ENCODE measurements at regions not wholly inside any gene's neighbourhood (a gene's known extent, or its start where the extent isn't known, plus 50 kb on each side); places are given as distances from the start of the nearest gene placed in this dataset.

- TF ChIP-seq CTCF (optimal IDR thresholded peaks at IDR 0.05 in 1 of 3, IDR thresholded peaks at IDR 0.05 in 1 of 3, conservative IDR thresholded peaks at IDR 0.05 in 1 of 3; ENCODE audit: extremely low read depth in 1 of 3, insufficient read depth in 2 of 3, low read length in 3 of 3): no peak
- TF ChIP-seq EZH2 (IDR thresholded peaks at IDR 0.05; ENCODE audit: low read length): no peak
Measured at GRCh38 chr6:7473805-7474719, 67.4 kb upstream of the DSP start.

Measured in keratinocyte (primary cell).